IMR-90 (cell line): ENCODE measurements at regions not wholly inside any gene's neighbourhood (a gene's known extent, or its start where the extent isn't known, plus 50 kb on each side); places are given as distances from the start of the nearest gene placed in this dataset.

ENCODE experiments used
- ATAC-seq: fragments of 200-7000 bp; cut with Tn5 transposase; 2 replicates; pipeline ENCODE4 v1.9.1; 2020; ENCODE audit warnings: low read depth, mild to moderate bottlenecking, moderate library complexity
- BruUV-seq: library from RNA; stranded (reverse); fragments of 400-500 nt; replicated peaks from 2 replicates; lab custom pipeline; 2021; lab: Mats Ljungman, UMichigan
- CTCF ChIA-PET: fragments of 300-600 bp; formaldehyde crosslinking; extraction: SDS; loops from one replicate; lab custom pipeline; 2021; ENCODE audit warnings: antibody characterized with exemption; lab: Yijun Ruan, JAX
- POLR2A ChIA-PET: fragments of 300-600 bp; sonication (Branson Sonifier 250); formaldehyde crosslinking; loops from one replicate; lab custom pipeline; 2022; ENCODE audit warnings: antibody characterized with exemption; ENCODE audit not compliant: unreplicated experiment; lab: Charles Lee
- DNase-seq: peaks from one replicate; pipeline ENCODE4 v3.0.0; 2013
- H2AFZ ChIP-seq: replicated peaks from 2 replicates; pipeline ENCODE3; 2013; ENCODE audit warnings: low read length, mild to moderate bottlenecking; ENCODE audit not compliant: poor library complexity
- H2AK5ac ChIP-seq: 2 replicates; pipeline ENCODE4 v1.6.1; 2013; ENCODE audit warnings: low read depth, low read length, inconsistent platforms
- H2AK9ac ChIP-seq: replicated peaks from 2 replicates; pipeline ENCODE3; 2013; ENCODE audit warnings: mild to moderate bottlenecking, low read depth, low read length, moderate library complexity; ENCODE audit not compliant: poor library complexity
- H2BK120ac ChIP-seq: 2 replicates; pipeline ENCODE4 v1.6.1; 2013; ENCODE audit warnings: low read depth, low read length, inconsistent platforms
- H2BK15ac ChIP-seq: 3 replicates; pipeline ENCODE4 v1.6.1; 2013; ENCODE audit warnings: low read depth, low read length, inconsistent platforms
- H2BK20ac ChIP-seq: 2 replicates; pipeline ENCODE4 v1.6.1; 2013; ENCODE audit warnings: low read depth, mild to moderate bottlenecking, inconsistent platforms, low read length, moderate library complexity
- H2BK5ac ChIP-seq: 2 replicates; pipeline ENCODE4 v1.6.1; 2013; ENCODE audit warnings: mild to moderate bottlenecking, low read depth, low read length, inconsistent platforms; ENCODE audit not compliant: poor library complexity, severe bottlenecking
- H3K14ac ChIP-seq: replicated peaks from 2 replicates; pipeline ENCODE4 v1.6.1; 2013; ENCODE audit warnings: low read depth, low read length, inconsistent platforms
- H3K18ac ChIP-seq: 2 replicates; pipeline ENCODE4 v1.6.1; 2013; ENCODE audit warnings: low read depth, low read length, control low read depth
- H3K23ac ChIP-seq: 2 replicates; pipeline ENCODE4 v1.6.1; 2013; ENCODE audit warnings: low read depth, low read length, inconsistent platforms
- H3K27ac ChIP-seq: 2 replicates; pipeline ENCODE4 v1.5.1; 2013; ENCODE audit warnings: mild to moderate bottlenecking, control low read depth, low read length; ENCODE audit not compliant: insufficient read depth
- H3K27me3 ChIP-seq: 2 replicates; pipeline ENCODE4 v1.6.1; 2013; ENCODE audit warnings: low read length; ENCODE audit not compliant: control insufficient read depth, insufficient read depth
- H3K36me3 ChIP-seq: 2 replicates; pipeline ENCODE4 v1.6.1; 2013; ENCODE audit warnings: low read length, mixed read lengths; ENCODE audit not compliant: control insufficient read depth, insufficient read depth
- H3K4ac ChIP-seq: 2 replicates; pipeline ENCODE4 v1.6.1; 2013; ENCODE audit warnings: low read depth, low read length, inconsistent platforms
- H3K4me1 ChIP-seq: 2 replicates; pipeline ENCODE4 v1.6.1; 2013; ENCODE audit warnings: low read length, mixed read lengths; ENCODE audit not compliant: control insufficient read depth, insufficient read depth
- H3K4me2 ChIP-seq: 2 replicates; pipeline ENCODE4 v1.6.1; 2013; ENCODE audit warnings: low read depth, mild to moderate bottlenecking, control low read depth, low read length, moderate library complexity
- H3K4me3 ChIP-seq: 2 replicates; pipeline ENCODE4 v1.5.1; 2013; ENCODE audit warnings: low read depth, mild to moderate bottlenecking, control low read depth, low read length, moderate library complexity; ENCODE audit not compliant: insufficient read depth
- H3K56ac ChIP-seq: 2 replicates; pipeline ENCODE4 v1.6.1; 2013; ENCODE audit warnings: low read length, inconsistent platforms; ENCODE audit not compliant: insufficient read depth; ENCODE audit errors: extremely low read depth
- H3K79me1 ChIP-seq, 2 experiments: 2 replicates each; pipeline ENCODE4 v1.6.1; 2013; ENCODE audit warnings: low read length in 2 of 2, inconsistent platforms in 1 of 2, low read depth in 1 of 2
- H3K9ac ChIP-seq: 2 replicates; pipeline ENCODE4 v1.6.1; 2013; ENCODE audit warnings: low read depth, low read length, control low read depth
- H3K9me1 ChIP-seq: 2 replicates; pipeline ENCODE4 v1.6.1; 2013; ENCODE audit warnings: low read length, inconsistent platforms; ENCODE audit not compliant: insufficient read depth
- H3K9me3 ChIP-seq: 2 replicates; pipeline ENCODE4 v1.6.1; 2013; ENCODE audit warnings: low read length; ENCODE audit not compliant: control insufficient read depth, insufficient read depth
- H4K20me1 ChIP-seq: 2 replicates; pipeline ENCODE4 v1.6.1; 2013; ENCODE audit warnings: low read length, inconsistent platforms; ENCODE audit not compliant: insufficient read depth
- H4K5ac ChIP-seq: 2 replicates; pipeline ENCODE4 v1.6.1; 2013; ENCODE audit warnings: mild to moderate bottlenecking, low read depth, low read length, control low read depth
- H4K8ac ChIP-seq, 2 experiments: 2 replicates each; pipeline ENCODE4 v1.6.1; 2013; ENCODE audit warnings: low read depth in 2 of 2, low read length in 2 of 2, control low read depth in 1 of 2, inconsistent platforms in 1 of 2
- H4K91ac ChIP-seq: 2 replicates; pipeline ENCODE4 v1.6.1; 2013; ENCODE audit warnings: low read depth, low read length, inconsistent platforms; ENCODE audit not compliant: insufficient read depth
- BHLHE40 ChIP-seq: fragments of 150-350 bp; IDR thresholded peaks from 2 replicates; pipeline ENCODE4 v1.6.1; 2016; ENCODE audit warnings: mild to moderate bottlenecking, low read depth, low read length
- CHD1 ChIP-seq: IDR thresholded peaks from 2 replicates; pipeline ENCODE4 v1.6.1; 2012; ENCODE audit warnings: low read depth, low read length, improper control_type of control experiment
- MAZ ChIP-seq: IDR thresholded peaks from 2 replicates; pipeline ENCODE4 v1.6.1; 2012; ENCODE audit warnings: low read depth, mild to moderate bottlenecking, low read length, improper control_type of control experiment, moderate library complexity, borderline replicate concordance
- MXI1 ChIP-seq: IDR thresholded peaks from 2 replicates; pipeline ENCODE4 v1.6.1; 2012; ENCODE audit warnings: low read depth, mild to moderate bottlenecking, low read length, moderate library complexity, borderline replicate concordance
- NFE2L2 ChIP-seq: fragments of 150-350 bp; IDR thresholded peaks from 2 replicates; pipeline ENCODE4 v1.6.1; 2016; ENCODE audit warnings: low read depth, mild to moderate bottlenecking, low read length
- RAD21 ChIP-seq: IDR thresholded peaks from 2 replicates; pipeline ENCODE4 v1.6.1; 2012; ENCODE audit warnings: low read length, improper control_type of control experiment
- RFX5 ChIP-seq: IDR thresholded peaks from 2 replicates; pipeline ENCODE4 v1.8.0; 2012; ENCODE audit warnings: low read depth, mild to moderate bottlenecking, low read length, moderate library complexity
- WGBS, 2 experiments: methylation state at CpG; one replicate each; pipeline versions ENCODE4 v1.1.5 to v1.1.7; 2013; ENCODE audit warnings: missing lambda C conversion rate in 2 of 2; ENCODE audit not compliant: insufficient read length in 1 of 2; ENCODE audit errors: extremely low coverage in 2 of 2; 5-methylcytosine and 5-hydroxymethylcytosine counted together
- dilution Hi-C: fragments of 300-500 bp; cut with HindIII; formaldehyde crosslinking; loops from one replicate; pipeline ENCODE4 v1.14.3; 2018; ENCODE audit warnings: low sequenced_read_pairs; ENCODE audit not compliant: unreplicated experiment
- in situ Hi-C: fragments of 300-500 bp; cut with MboI; formaldehyde crosslinking; loops from 3 replicates; pipeline ENCODE4 v1.14.3; 2019; ENCODE audit warnings: low sequenced_read_pairs, inconsistent platforms, mixed read lengths
- intact Hi-C: fragments of 100-400 bp; cut with micrococcal nuclease; formaldehyde crosslinking; loops from 2 replicates; pipeline ENCODE4 v1.10.0; 2022
- TF ChIP-seq, protein P1 (sequence below): fragments of 150-350 bp; IDR thresholded peaks from 2 replicates; pipeline ENCODE4 v1.6.1; 2017; ENCODE audit warnings: mild to moderate bottlenecking, antibody characterized with exemption, low read length, low read depth
- TF ChIP-seq, protein P2 (sequence below): conservative IDR thresholded peaks from 2 replicates; pipeline ENCODE4 v1.5.1; 2012; ENCODE audit warnings: mild to moderate bottlenecking, low read depth, low read length, improper control_type of control experiment
- TF ChIP-seq, protein P3 (sequence below): fragments of 150-350 bp; IDR thresholded peaks from 2 replicates; pipeline ENCODE4 v1.6.1; 2016; ENCODE audit warnings: low read depth, mild to moderate bottlenecking, low read length, moderate library complexity, borderline replicate concordance

DNA sequence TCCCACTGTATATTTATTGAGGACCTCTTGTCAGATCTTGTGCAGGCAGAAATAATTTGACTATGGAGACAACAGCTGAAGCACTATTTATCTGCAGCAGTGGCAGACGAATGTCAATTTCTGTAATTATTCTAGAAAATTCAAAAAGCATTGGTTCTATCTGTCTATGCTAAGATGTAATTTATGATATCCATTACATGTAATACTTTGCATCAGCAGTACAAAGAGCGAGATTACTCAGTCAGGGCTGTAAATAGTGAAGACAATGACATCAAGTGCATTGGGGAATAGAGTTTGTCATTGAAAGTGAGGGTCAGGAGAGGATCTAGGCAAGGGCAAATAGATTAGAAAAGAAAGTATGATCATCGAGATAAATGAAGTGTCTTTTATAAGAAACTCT lies 508.2 kb downstream of the ZWINT start:
- Histone ChIP-seq H2BK15ac (no peak overlapping the region), H4K20me1 (no peaks in the 10 kb centered on the region), H3K9ac (no peak overlapping the region), H2BK120ac (no peak overlapping the region), H3K23ac (no peak overlapping the region), H3K14ac (no peak overlapping the region), H3K18ac (no peak overlapping the region), H3K4me1 (no peaks in the 10 kb centered on the region), H3K4me3 (no peak overlapping the region), H3K4ac (no peak overlapping the region), H2AFZ (no peak overlapping the region), H3K36me3 (no peaks in the 10 kb centered on the region), H2AK9ac (no peak overlapping the region), H3K9me3 (no peaks in the 10 kb centered on the region), H4K5ac (no peak overlapping the region), H2AK5ac (no peak overlapping the region), H2BK5ac (no peak overlapping the region), H3K27me3 (no peaks in the 10 kb centered on the region), H3K56ac (no peak overlapping the region), H3K79me1 (no peaks in the 10 kb centered on the region), H3K9me1 (no peaks in the 10 kb centered on the region), H4K91ac (no peak overlapping the region), H3K27ac (no peak overlapping the region), H3K4me2 (no peak overlapping the region), H2BK20ac (no peak overlapping the region), H4K8ac (no peak overlapping the region)
- DNase-seq, result no peak
- no peak for ATAC-seq
- dilution Hi-C loops, result no loop called here
- no TSS peak for BruUV-seq
- intact Hi-C loops, result no loop called here
- in situ Hi-C loops, result no loop called here
- ChIA-PET POLR2A (no interaction called here), CTCF (no interaction called here)
- WGBS, 2 experiments, result no CpG with 5 or more reads among the region's 3 CpGs
- TF ChIP-seq BHLHE40, result no peak
- TF ChIP-seq, protein P1, sequence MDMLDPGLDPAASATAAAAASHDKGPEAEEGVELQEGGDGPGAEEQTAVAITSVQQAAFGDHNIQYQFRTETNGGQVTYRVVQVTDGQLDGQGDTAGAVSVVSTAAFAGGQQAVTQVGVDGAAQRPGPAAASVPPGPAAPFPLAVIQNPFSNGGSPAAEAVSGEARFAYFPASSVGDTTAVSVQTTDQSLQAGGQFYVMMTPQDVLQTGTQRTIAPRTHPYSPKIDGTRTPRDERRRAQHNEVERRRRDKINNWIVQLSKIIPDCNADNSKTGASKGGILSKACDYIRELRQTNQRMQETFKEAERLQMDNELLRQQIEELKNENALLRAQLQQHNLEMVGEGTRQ, result no peak
- no peak for TF ChIP-seq MAZ
- no peak for TF ChIP-seq CHD1
- no peak for TF ChIP-seq RFX5
- no peak for TF ChIP-seq MXI1
- TF ChIP-seq, protein P2, sequence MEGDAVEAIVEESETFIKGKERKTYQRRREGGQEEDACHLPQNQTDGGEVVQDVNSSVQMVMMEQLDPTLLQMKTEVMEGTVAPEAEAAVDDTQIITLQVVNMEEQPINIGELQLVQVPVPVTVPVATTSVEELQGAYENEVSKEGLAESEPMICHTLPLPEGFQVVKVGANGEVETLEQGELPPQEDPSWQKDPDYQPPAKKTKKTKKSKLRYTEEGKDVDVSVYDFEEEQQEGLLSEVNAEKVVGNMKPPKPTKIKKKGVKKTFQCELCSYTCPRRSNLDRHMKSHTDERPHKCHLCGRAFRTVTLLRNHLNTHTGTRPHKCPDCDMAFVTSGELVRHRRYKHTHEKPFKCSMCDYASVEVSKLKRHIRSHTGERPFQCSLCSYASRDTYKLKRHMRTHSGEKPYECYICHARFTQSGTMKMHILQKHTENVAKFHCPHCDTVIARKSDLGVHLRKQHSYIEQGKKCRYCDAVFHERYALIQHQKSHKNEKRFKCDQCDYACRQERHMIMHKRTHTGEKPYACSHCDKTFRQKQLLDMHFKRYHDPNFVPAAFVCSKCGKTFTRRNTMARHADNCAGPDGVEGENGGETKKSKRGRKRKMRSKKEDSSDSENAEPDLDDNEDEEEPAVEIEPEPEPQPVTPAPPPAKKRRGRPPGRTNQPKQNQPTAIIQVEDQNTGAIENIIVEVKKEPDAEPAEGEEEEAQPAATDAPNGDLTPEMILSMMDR, result no peak
- TF ChIP-seq, protein P3, sequence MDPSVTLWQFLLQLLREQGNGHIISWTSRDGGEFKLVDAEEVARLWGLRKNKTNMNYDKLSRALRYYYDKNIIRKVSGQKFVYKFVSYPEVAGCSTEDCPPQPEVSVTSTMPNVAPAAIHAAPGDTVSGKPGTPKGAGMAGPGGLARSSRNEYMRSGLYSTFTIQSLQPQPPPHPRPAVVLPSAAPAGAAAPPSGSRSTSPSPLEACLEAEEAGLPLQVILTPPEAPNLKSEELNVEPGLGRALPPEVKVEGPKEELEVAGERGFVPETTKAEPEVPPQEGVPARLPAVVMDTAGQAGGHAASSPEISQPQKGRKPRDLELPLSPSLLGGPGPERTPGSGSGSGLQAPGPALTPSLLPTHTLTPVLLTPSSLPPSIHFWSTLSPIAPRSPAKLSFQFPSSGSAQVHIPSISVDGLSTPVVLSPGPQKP, result no peak
- no peak for TF ChIP-seq RAD21
- TF ChIP-seq NFE2L2, result no peak
